ENCODE measurements at regions not wholly inside any gene's neighbourhood (a gene's known extent, or its start where the extent isn't known, plus 50 kb on each side); places are given as distances from the start of the nearest gene placed in this dataset.

- H3K4me3 Mint-ChIP-seq, result no peak overlapping the region
- CTCF ChIA-PET, result interaction anchor here (1.3 to 3.2 kb wide), 4 partner anchors 8 to 112 kb away, joined by 4 to 12 read pairs (median 8); no protein-coding TSS in a partner anchor
- no peaks in the 10 kb centered on the region for H3K36me3 Mint-ChIP-seq (ENCODE audit: low read depth)
- DNase-seq, result no peak
- POLR2A ChIA-PET, result interaction anchor here (0.6 kb wide), 1 partner anchor 238 kb away, joined by 4 read pairs; no protein-coding TSS in a partner anchor
- no peak for ATAC-seq
- H3K27me3 Mint-ChIP-seq, result no peaks in the 10 kb centered on the region
- no peak for TF ChIP-seq CTCF (IDR thresholded peaks at IDR 0.05)
- intact Hi-C loops (cut with micrococcal nuclease), result no loop called here
- H3K27ac Mint-ChIP-seq, result no peak overlapping the region
- no peaks in the 10 kb centered on the region for H3K9me3 Mint-ChIP-seq
- H3K4me1 Mint-ChIP-seq (ENCODE audit: low read depth), result peaks cover 14% of the 10 kb centered on the region
Observed at GRCh38 chr11:11140510-11140909, 212.5 kb downstream of the CSNK2A3 start.

DNA sequence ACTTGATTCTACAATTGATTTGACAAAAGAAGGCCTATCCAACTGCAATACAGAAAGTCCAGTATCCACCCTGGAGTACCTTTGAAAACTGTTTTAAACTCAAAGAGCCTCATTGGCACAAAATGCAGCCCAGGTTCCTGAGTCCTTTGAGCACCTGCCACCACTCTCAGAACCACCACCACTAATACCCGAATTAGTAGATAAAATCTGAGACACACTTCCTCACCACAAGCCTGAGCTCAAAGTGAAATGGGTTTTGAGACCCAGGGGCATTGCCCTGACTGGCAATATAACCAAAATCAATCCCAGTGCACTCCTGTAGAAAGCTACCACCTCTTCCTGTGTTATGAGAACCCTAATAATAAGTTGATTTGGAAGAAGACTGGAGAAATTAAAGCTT is 215.7 kb downstream of the CSNK2A3 start:
- no peak for DNase-seq
- H3K27me3 Mint-ChIP-seq, result no peaks in the 10 kb centered on the region
- H3K27ac Mint-ChIP-seq, result no peak overlapping the region
- no peaks in the 10 kb centered on the region for H3K36me3 Mint-ChIP-seq (ENCODE audit: low read depth)
- H3K9me3 Mint-ChIP-seq, result no peaks in the 10 kb centered on the region
- no peak for ATAC-seq
- ChIA-PET CTCF (interaction anchor here (0.9 kb wide), 1 partner anchor 9 kb away, joined by 3 read pairs; no protein-coding TSS in a partner anchor), POLR2A (no interaction called here)
- H3K4me3 Mint-ChIP-seq, result no peak overlapping the region
- H3K4me1 Mint-ChIP-seq (ENCODE audit: low read depth), result peaks cover 14% of the 10 kb centered on the region
- intact Hi-C loops (cut with micrococcal nuclease), result no loop called here
- TF ChIP-seq CTCF (IDR thresholded peaks at IDR 0.05), result no peak

DNA sequence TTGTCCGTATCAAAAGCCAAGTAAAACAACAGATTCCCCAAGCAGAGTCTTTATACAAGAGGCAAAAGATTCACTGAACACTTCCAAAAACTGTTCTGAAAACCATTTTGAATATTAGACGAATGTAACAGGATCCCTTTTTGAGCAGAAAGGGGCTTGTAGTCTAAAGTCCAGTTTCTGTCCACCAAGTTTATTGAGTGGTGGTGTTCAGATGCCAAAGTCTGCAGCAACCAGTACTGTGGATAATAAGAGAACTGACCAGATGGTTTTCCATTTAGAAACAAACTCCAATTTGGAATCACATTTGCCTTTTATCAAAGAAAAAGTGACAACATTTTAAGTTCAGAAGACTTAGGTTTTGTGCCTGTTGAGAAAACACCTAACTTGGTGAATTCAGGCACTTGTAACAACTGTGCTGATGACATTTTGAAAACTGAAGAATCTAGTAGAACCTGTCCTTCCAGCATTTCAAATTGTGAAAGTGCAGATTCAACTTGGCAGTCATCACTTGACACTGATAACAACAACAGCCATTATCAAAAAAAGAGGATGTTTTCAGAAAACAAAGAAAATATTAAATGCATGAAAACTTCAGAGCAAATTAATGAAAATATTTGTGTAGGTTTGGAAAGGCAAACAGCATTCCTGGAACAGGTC is 217.1 kb downstream of the CSNK2A3 start:
- no peaks in the 10 kb centered on the region for H3K36me3 Mint-ChIP-seq (ENCODE audit: low read depth)
- ChIA-PET CTCF (no interaction called here), POLR2A (no interaction called here)
- H3K9me3 Mint-ChIP-seq, result no peaks in the 10 kb centered on the region
- TF ChIP-seq CTCF (IDR thresholded peaks at IDR 0.05), result no peak
- intact Hi-C loops (cut with micrococcal nuclease), result no loop called here
- no peak overlapping the region for H3K4me3 Mint-ChIP-seq
- H3K27ac Mint-ChIP-seq, result no peak overlapping the region
- peaks cover 14% of the 10 kb centered on the region for H3K4me1 Mint-ChIP-seq (ENCODE audit: low read depth)
- ATAC-seq (no peak), DNase-seq (no peak)
- H3K27me3 Mint-ChIP-seq, result no peaks in the 10 kb centered on the region

- H3K27me3 Mint-ChIP-seq, result peaks cover 8% of the 10 kb centered on the region
- no peaks in the 10 kb centered on the region for H3K36me3 Mint-ChIP-seq (ENCODE audit: low read depth)
- TF ChIP-seq CTCF (IDR thresholded peaks at IDR 0.05), result no peak
- POLR2A ChIA-PET, result interaction anchor here (0.7 kb wide), 1 partner anchor 193 kb away, joined by 3 read pairs; no protein-coding TSS in a partner anchor
- ATAC-seq (no peak), DNase-seq (no peak)
- no peak overlapping the region for H3K4me3 Mint-ChIP-seq
- CTCF ChIA-PET, result interaction anchor here (1.0 to 1.4 kb wide), 2 partner anchors 12 to 659 kb away, joined by 3 to 4 read pairs; no protein-coding TSS in a partner anchor
- no peak overlapping the region for H3K27ac Mint-ChIP-seq
- no peaks in the 10 kb centered on the region for H3K4me1 Mint-ChIP-seq (ENCODE audit: low read depth)
- peaks cover 3% of the 10 kb centered on the region for H3K9me3 Mint-ChIP-seq
- intact Hi-C loops (cut with micrococcal nuclease), result no loop called here
Observed at GRCh38 chr11:11129118-11129517, 223.9 kb downstream of the CSNK2A3 start.

- ATAC-seq (no peak), DNase-seq (no peak)
- ChIA-PET CTCF (no interaction called here), POLR2A (no interaction called here)
- Mint-ChIP-seq H3K9me3 (peaks cover 3% of the 10 kb centered on the region), H3K27ac (no peak overlapping the region), H3K4me1 (ENCODE audit: low read depth) (no peaks in the 10 kb centered on the region), H3K36me3 (ENCODE audit: low read depth) (no peaks in the 10 kb centered on the region), H3K4me3 (no peak overlapping the region), H3K27me3 (peaks cover 8% of the 10 kb centered on the region)
- no peak for TF ChIP-seq CTCF (IDR thresholded peaks at IDR 0.05)
- intact Hi-C loops (cut with micrococcal nuclease), result no loop called here
Observed at GRCh38 chr11:11125618-11126017, 227.4 kb downstream of the CSNK2A3 start.

Data from activated CD8-positive, alpha-beta T cell treated with anti-CD3 and anti-CD28 coated beads for 36 hours (primary cell).